ENCODE measurements at regions not wholly inside any gene's neighbourhood (a gene's known extent, or its start where the extent isn't known, plus 50 kb on each side); places are given as distances from the start of the nearest gene placed in this dataset.

DNA sequence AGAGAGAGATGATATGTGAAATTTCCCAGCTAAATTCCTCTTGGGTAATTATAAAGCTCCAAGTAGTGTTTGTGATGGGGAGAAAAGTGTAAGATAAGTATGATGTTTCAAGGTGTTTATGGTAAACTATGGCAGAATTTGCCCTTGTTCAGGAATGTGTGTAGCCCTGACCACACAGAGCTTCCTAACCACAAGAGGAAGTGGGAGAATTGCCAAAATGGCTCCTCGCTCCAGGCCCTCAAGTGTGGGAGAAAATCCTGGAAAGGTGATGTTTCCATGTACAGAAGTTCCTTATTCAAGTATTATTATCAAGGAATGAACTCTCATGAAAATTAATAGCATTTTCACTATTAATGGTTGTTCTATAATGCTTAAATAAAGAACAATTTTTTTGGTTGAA lies 878.3 kb downstream of the TDRD15 start:
- ATAC-seq (ENCODE audit: low FRiP score), result no peak
- TF ChIP-seq, protein P1, sequence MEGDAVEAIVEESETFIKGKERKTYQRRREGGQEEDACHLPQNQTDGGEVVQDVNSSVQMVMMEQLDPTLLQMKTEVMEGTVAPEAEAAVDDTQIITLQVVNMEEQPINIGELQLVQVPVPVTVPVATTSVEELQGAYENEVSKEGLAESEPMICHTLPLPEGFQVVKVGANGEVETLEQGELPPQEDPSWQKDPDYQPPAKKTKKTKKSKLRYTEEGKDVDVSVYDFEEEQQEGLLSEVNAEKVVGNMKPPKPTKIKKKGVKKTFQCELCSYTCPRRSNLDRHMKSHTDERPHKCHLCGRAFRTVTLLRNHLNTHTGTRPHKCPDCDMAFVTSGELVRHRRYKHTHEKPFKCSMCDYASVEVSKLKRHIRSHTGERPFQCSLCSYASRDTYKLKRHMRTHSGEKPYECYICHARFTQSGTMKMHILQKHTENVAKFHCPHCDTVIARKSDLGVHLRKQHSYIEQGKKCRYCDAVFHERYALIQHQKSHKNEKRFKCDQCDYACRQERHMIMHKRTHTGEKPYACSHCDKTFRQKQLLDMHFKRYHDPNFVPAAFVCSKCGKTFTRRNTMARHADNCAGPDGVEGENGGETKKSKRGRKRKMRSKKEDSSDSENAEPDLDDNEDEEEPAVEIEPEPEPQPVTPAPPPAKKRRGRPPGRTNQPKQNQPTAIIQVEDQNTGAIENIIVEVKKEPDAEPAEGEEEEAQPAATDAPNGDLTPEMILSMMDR (IDR thresholded peaks at IDR 0.05), result no peak

DNA sequence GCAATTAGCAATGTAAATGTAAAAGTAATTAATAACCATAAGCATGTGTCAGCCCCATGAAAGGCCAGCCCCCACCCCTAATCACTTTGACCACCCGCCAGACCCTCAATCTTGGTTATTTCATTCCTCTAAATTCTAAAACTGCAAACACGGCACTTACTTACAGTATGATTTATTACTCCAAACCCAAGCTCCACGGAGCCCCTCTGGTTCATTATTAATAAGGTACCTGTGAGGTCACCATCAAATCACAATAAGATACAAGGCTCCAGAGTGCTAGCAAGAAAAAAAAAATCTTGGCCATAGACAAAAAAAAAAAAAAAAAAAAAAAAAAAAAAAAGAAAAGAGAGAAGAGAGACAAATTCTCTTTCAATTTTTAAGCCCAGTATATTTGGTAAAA lies 879.5 kb downstream of the TDRD15 start:
- DNase-seq (ENCODE audit: low spot score) (no peak), ATAC-seq (ENCODE audit: low FRiP score) (no peak)
- TF ChIP-seq, protein P1 (IDR thresholded peaks at IDR 0.05), result no peak

More for the DNA sequence above, 878.3 kb downstream of the TDRD15 start:
- DNase-seq (ENCODE audit: low spot score), result no peak

DNA sequence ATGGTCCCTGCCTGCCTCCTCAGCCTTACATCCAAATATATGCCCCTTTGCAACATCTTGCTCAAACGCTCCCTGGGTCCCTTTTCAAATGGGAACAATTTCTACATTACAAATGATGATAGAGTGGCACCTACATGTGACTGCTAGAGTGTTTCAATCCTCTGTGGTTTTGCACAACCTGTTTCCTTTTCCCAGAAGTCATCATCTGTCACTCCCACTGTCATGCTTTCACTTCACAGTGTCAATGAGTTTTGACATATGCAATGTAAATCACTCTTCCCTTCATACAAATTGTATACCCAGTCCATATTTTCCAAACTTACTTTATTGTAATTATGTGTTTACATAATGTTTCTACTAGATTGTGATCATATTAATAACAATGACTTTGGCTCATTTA lies 887.3 kb downstream of the TDRD15 start:
- ATAC-seq (ENCODE audit: low FRiP score), result no peak
- no peak for DNase-seq (ENCODE audit: low spot score)
- TF ChIP-seq, protein P1 (IDR thresholded peaks at IDR 0.05), result no peak

DNA sequence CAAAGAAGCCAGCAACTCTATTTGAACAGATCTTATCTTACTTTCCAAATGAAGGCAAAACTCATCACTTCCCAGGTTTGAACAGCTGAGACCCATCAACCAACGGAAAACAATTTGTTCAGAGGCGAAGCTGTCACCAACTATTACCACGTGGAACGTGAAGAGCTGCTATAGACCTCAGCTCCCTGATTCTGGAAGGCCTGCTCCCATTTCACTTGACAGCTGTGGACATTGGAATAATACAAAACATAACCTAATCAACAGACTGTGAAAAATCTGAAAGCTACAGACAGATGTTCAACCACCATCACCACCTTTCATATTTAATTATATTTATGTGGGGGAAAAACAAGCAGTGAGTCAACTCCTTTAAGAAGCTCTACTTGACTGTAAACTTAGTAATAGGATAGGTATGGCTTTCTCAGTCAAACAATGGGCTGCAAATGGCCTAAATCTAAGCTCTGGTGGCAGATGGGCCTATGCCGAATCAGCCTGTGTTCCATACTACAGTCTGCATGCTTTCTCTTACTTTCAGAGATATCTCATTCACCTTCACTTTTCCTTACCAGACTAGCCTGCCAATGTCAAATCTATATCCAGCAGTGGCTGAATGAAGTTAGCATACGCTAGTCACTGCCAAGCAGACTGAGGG lies 896.4 kb downstream of the TDRD15 start:
- TF ChIP-seq, protein P1 (IDR thresholded peaks at IDR 0.05), result no peak
- DNase-seq (ENCODE audit: low spot score) (no peak), ATAC-seq (ENCODE audit: low FRiP score) (no peak)

DNA sequence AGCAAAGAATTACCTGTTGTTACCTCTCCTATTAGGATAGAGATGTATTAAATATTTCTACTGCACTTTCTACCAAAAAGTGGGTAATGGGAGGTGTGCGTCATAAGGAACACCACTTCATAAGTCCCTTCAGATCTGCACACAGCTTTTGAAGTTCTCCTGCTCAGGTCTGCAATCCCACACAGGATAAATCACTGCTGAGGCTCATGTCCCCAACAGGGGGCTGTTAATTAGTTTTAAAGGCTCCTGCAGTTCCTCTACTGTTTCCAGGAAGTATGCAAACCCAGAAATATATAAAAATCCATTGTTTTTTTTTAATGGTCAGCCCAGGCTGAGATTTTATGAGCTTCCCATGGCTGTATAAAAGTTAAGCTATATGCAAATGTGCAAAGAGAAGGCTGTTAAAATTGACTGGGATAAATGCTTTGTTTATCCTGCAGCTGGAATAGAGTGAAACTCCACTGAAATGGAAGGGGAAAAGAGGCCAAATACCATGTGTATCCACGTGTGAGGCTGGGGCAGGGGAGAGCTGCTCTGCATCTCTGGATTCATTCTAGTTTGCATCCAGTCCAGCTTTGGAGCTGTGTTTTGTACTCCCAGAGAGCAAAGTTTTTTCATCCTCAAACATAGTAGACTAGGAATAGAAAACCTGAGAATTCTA lies 903.7 kb downstream of the TDRD15 start:
- TF ChIP-seq, protein P1 (IDR thresholded peaks at IDR 0.05), result no peak
- DNase-seq (ENCODE audit: low spot score), result no peak
- no peak for ATAC-seq (ENCODE audit: low FRiP score)

DNA sequence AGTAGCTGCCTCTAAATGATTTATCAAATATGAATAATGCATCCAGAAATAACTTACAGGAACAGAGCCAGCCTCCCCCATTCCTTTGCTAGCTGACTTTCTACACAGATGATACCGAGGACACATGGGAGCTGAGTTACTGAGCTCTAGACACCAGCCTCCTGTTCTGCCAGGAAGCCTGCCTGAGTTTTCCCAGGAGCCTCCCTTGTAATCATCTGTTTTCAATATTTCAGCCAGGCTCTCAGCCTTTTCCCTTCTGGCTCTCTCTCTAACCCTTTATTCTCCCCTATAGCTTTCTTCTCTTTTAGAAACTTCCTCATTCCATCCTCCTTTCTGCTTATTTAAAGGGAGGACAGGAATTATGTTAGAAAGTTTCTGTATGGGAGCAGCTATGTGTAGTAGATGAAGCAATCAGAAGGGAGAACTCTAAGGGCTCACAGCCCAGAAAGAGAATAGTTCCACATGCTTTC lies 911.6 kb downstream of the TDRD15 start:
- no peak for ATAC-seq (ENCODE audit: low FRiP score)
- TF ChIP-seq, protein P1 (IDR thresholded peaks at IDR 0.05), result no peak
- no peak for DNase-seq (ENCODE audit: low spot score)

DNA sequence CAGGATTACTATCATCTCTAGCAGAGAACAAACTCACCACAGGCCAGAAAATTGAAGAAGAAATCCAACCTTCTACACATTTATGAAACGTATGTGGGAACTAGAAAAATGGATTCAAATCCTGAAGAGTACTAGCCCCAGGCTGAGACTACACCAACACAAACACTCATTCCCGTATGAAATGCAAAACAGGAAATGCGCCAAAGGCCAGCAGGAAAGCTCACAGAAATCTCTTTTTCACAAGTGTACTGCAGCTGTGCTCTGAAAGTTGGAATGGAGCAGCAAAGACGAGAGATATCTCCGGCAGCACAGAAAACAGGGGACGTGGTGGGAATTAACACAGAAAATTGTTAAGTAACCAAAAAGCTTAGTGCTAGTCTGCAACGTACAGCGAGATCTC lies 913.5 kb downstream of the TDRD15 start:
- ATAC-seq (ENCODE audit: low FRiP score) (no peak), DNase-seq (ENCODE audit: low spot score) (no peak)
- TF ChIP-seq, protein P1 (IDR thresholded peaks at IDR 0.05), result no peak

All from omental fat pad (tissue), 3 donors.